GM10248 (cell line): ENCODE measurements at regions not wholly inside any gene's neighbourhood (a gene's known extent, or its start where the extent isn't known, plus 50 kb on each side); places are given as distances from the start of the nearest gene placed in this dataset.

Experiments
- CTCF ChIA-PET: fragments of 300-600 bp; sonication (Branson Sonifier 250); formaldehyde crosslinking; extraction: SDS; loops from one replicate; lab custom pipeline; 2021; ENCODE audit warnings: antibody characterized with exemption; lab: Yijun Ruan, JAX
- POLR2A ChIA-PET: fragments of 350-650 bp; sonication (Branson Sonifier 250); formaldehyde crosslinking; extraction: SDS; loops from one replicate; lab custom pipeline; 2020; ENCODE audit warnings: antibody characterized with exemption; lab: Yijun Ruan, JAX
- DNase-seq: peaks from one replicate; pipeline ENCODE4 v3.0.0; 2012; ENCODE audit errors: extremely low spot score
- TF ChIP-seq, protein P1 (sequence below): IDR thresholded peaks from 2 replicates; pipeline ENCODE4 v1.5.1; 2012; ENCODE audit warnings: mild to moderate bottlenecking, low read depth; ENCODE audit errors: extremely low read depth, missing control alignments, control extremely low read depth

DNA sequence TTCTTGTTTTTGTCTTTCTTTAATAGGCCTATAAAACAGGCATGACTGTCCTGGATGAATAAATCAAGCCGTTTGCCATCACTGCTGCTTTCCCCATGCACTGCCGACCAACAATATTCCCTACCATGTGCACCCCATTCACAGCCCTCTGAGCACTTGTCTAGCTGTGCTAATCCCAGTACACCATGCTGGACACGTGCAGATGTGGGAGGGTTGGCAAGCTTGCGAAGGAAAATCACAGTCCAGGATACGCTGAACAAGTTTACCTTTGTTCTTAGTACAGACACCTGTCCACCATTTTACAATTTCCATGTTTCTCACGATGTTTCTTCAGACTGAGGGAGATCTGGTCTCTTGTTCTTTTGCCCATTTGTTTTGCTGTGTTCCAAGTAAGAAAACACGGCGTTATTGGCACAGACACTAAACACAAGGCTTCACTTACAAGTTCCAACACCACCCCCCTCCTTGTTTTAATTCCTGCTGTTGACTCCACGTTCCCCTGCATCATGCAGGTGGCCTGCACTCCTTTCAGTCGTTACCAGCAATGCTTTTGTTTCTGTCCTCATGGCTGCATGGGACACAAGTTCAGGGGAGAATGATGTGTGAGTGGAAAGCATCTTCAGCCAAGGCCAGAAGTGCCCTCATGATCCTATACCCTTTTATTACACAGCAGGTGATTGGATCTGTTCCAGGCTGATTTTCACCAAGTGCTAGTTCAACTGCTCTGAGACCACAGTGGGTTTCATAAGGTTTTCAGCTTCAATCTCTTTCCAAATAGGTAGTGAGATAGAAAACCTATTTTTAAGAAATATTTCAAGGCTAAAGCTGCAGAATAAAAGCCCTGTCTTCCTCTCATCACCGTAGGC is 608.9 kb downstream of the IRX1 start:
- DNase-seq: no peak
- CTCF ChIA-PET: no interaction called here
- POLR2A ChIA-PET: no interaction called here
- TF ChIP-seq, protein P1, sequence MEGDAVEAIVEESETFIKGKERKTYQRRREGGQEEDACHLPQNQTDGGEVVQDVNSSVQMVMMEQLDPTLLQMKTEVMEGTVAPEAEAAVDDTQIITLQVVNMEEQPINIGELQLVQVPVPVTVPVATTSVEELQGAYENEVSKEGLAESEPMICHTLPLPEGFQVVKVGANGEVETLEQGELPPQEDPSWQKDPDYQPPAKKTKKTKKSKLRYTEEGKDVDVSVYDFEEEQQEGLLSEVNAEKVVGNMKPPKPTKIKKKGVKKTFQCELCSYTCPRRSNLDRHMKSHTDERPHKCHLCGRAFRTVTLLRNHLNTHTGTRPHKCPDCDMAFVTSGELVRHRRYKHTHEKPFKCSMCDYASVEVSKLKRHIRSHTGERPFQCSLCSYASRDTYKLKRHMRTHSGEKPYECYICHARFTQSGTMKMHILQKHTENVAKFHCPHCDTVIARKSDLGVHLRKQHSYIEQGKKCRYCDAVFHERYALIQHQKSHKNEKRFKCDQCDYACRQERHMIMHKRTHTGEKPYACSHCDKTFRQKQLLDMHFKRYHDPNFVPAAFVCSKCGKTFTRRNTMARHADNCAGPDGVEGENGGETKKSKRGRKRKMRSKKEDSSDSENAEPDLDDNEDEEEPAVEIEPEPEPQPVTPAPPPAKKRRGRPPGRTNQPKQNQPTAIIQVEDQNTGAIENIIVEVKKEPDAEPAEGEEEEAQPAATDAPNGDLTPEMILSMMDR: no peak

DNA sequence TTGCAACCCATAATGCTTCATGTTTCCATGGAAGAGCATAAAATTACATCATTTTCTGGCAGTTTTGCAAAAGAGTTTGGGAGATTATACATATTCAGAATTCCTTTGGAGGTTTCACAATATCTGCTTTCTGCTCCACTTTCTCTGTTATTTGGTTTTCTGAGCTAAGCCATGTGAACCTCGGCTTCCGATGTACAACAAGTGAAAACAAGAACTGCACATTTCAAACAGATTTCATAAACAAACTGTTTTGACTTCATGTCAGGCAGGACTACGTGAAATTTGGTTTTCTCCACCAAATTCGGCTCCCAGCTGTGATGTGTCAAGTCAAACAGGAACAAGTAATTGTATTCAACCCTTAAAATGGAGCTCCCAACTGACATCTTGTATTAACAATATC is 609.8 kb downstream of the IRX1 start:
- ChIA-PET POLR2A (no interaction called here), CTCF (no interaction called here)
- TF ChIP-seq, protein P1: no peak
- no peak for DNase-seq

DNA sequence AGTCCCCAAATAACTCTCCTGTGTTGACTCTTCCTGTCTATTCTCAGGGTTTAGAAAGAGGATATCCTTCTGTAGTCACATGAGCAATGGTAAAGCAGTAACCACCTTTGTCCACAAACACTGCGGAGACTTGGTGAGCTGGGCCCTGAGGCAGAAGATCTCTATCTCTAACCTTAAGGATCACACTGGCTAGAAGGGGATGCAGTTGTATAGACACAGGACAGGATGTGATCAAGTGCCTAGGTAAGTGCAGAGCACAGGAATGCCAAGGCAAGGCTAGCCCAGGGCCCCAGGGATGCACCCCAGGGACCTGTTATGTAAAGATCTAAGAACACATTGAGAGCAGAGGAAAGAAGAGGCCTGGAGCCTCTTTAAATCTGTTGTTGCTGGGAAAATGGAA is 610.5 kb downstream of the IRX1 start:
- DNase-seq: no peak
- ChIA-PET CTCF (no interaction called here), POLR2A (no interaction called here)
- TF ChIP-seq, protein P1: no peak

DNA sequence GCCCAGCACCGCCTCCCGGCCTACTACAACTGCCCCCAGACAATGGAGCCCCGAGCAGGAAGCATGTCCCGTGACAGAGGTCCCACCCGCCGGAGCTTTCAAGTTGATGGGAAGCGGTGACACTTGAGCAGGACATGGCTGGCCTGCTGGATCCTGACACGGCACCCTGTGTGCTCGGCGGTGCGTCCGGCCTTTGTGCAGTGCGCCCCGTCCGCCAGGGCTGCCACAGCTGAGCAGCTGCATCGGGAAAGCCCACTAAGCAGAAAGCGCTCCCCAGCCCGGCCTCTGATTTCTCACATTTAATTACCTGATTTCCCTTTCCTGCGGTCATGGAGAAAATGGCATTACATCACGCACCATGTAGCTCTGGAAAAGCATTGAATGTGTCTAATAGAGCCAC is 611.9 kb downstream of the IRX1 start:
- CTCF ChIA-PET: no interaction called here
- TF ChIP-seq, protein P1: no peak
- POLR2A ChIA-PET: no interaction called here
- no peak for DNase-seq

DNA sequence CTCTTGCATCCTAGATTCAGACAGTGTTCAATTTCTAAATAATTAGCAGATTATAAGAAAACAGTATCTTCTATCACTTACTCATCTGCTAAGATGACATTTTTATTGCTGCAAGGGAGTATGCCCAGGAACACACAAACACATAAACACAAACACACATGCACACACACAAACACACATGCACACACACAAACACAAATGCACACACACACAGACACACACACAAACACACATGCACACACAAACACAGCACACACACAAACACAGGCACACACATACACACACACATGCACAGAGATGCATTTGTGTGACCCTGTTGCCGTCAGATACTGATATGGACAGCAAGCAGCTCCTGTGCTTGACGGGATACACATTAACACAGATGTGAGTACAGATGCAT is 612.9 kb downstream of the IRX1 start:
- no peak for DNase-seq
- POLR2A ChIA-PET: no interaction called here
- CTCF ChIA-PET: no interaction called here
- TF ChIP-seq, protein P1: no peak

DNA sequence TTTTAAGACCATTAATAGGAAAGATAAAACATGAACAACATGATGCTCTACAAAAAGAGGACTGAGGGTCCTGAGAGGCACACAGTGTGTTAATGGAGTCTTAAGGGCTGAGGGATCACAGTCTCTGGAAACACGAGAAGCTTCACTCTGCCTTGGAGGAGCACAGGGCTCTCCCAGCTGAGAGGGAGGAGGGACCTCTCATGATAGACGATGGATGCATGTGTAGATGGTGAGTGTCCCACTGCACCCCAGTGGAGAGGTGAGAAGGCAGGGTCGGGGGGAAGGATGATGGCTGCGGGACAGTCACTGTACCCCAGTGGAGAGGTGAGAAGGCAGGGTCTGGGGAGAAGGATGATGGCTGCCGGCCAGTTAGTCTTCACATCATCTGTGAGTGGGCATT is 613.4 kb downstream of the IRX1 start:
- ChIA-PET CTCF (no interaction called here), POLR2A (no interaction called here)

More for the DNA sequence above, 613.4 kb downstream of the IRX1 start:
- TF ChIP-seq, protein P1: no peak
- DNase-seq: no peak
